Pancreas (tissue), 10 donors: ENCODE measurements at regions not wholly inside any gene's neighbourhood (a gene's known extent, or its start where the extent isn't known, plus 50 kb on each side); places are given as distances from the start of the nearest gene placed in this dataset.

Experiments used
- ATAC-seq, 4 donors: fragments of 200-7000 bp; cut with Tn5 transposase; one replicate each; pipeline versions ENCODE4 v1.8.0 to v1.9.1; 2020; ENCODE audit warnings: mild to moderate bottlenecking in 4 of 4, moderate library complexity in 4 of 4
- DNase-seq, 6 donors: peaks; one replicate each; pipeline ENCODE4 v3.0.0-alpha.2; 2020
- FAIRE-seq: peaks from 2 replicates; lab custom pipeline; 2012; peaks lifted over from hg19 to GRCh38; lab: Jason Lieb, UNC
- H3K27ac ChIP-seq, 4 donors: fragments of 200-600 bp; sonication (generic); 1 replicate in 3 of 4; 2 replicates in 1 of 4; pipeline versions ENCODE4 v1.5.0 to v1.8.0; 2020
- H3K27me3 ChIP-seq, 4 donors: fragments of 200-600 bp; one replicate each; pipeline ENCODE4 v1.8.0; 2021
- H3K36me3 ChIP-seq, 3 donors: fragments of 200-600 bp; sonication (generic) in 1 of 3; one replicate each; pipeline versions ENCODE4 v1.5.0 to v1.8.0; 2020 to 2021
- H3K4me1 ChIP-seq, 3 donors: fragments of 200-600 bp; one replicate each; pipeline ENCODE4 v1.8.0; 2021
- H3K4me3 ChIP-seq, 4 donors: fragments of 200-600 bp; sonication (generic) in 2 of 4; one replicate each; pipeline versions ENCODE4 v1.5.0 to v1.8.0; 2020 to 2021
- H3K9me3 ChIP-seq, 4 donors: fragments of 200-600 bp; one replicate each; pipeline ENCODE4 v1.8.0; 2021
- WGBS, 2 donors: extraction: QIAGEN DNeasy Blood & Tissue Kit; methylation state at CpG; one replicate each; pipeline ENCODE4 v1.1.7; 2013; 5-methylcytosine and 5-hydroxymethylcytosine counted together
- intact Hi-C, 3 donors: fragments of 100-400 bp; cut with DNase I; formaldehyde crosslinking; loops; one replicate each; pipeline versions ENCODE4 v1.11.1 to v1.14.2; 2022
- TF ChIP-seq, protein P1 (sequence below), 4 donors: fragments of 200-600 bp; sonication (generic) in 3 of 4; IDR thresholded peaks; one replicate each; pipeline versions ENCODE4 v1.5.0 to v1.8.0; 2021; ENCODE audit warnings: antibody characterized with exemption in 4 of 4
- donor health status: healthy with polysubstance abuse.
- donor health status: DM: no; HTN: no; CAD: no; lungs with moderate emphysema.
- donor health status: DM: no; HTN: no; CAD: no.
- donor health status: control.
- donor health status: control.
- donor health status: Bipolar disorder and iron deficiency.
- donor health status: DM: yes; HTN: yes; CAD: no.
- donor health status: DM: no; HTN: no; CAD: no.
- donor health status: DM: no; HTN: no; CAD: no.
- donor health status: DM: yes; HTN: yes; CAD: no.

DNA sequence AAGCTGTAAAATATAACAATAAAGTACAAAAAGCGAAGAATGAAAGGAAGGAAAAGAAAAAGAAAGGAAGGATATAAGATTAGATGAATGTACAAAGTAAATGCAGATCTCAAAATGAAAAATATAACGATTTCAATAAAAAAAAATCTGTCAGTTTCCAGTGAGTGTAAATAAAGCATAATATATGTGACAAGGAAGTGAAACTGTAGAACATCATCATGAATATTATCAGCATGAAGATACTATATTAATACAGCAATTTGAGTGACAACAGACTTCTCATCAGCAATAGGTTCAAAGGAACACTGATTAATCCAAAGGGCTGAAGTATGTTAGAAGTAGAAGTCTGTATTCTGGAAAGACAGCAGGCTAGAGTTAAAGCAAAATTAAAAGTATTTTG is 659.5 kb upstream of the MBL2 start:
- DNase-seq: no peak
- Histone ChIP-seq H3K9me3 (no peaks in the 10 kb centered on the region), H3K4me1 (no peaks in the 10 kb centered on the region), H3K36me3 (no peaks in the 10 kb centered on the region), H3K27me3 (no peaks in the 10 kb centered on the region), H3K4me3 (no peak overlapping the region), H3K27ac (no peak overlapping the region)
- WGBS, 2 donors: 71 to 73% methylated on average over 2 of the region's 2 CpGs
- no peak for FAIRE-seq
- intact Hi-C loops: no loop called here
- no peak for ATAC-seq
- TF ChIP-seq, protein P1, sequence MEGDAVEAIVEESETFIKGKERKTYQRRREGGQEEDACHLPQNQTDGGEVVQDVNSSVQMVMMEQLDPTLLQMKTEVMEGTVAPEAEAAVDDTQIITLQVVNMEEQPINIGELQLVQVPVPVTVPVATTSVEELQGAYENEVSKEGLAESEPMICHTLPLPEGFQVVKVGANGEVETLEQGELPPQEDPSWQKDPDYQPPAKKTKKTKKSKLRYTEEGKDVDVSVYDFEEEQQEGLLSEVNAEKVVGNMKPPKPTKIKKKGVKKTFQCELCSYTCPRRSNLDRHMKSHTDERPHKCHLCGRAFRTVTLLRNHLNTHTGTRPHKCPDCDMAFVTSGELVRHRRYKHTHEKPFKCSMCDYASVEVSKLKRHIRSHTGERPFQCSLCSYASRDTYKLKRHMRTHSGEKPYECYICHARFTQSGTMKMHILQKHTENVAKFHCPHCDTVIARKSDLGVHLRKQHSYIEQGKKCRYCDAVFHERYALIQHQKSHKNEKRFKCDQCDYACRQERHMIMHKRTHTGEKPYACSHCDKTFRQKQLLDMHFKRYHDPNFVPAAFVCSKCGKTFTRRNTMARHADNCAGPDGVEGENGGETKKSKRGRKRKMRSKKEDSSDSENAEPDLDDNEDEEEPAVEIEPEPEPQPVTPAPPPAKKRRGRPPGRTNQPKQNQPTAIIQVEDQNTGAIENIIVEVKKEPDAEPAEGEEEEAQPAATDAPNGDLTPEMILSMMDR (IDR thresholded peaks at IDR 0.05): no peak

DNA sequence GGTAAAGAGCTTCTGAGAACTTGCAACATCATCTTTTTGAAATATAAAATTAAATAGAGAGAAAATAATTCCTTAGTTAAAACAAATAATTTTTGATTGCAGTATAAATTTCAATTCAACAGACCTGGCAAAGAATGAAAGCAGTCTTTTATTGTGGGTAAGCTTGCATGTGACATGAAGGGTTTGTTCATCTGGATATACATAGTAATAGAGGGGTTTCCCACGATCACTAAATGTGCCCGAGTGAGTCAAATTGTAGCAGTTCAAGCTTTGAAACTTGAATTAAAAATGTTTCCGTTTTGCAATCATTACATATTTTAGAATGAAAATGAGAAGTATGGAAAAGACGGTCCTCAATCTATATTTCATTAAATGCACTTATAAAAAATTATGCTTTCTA is 658.4 kb upstream of the MBL2 start:
- Histone ChIP-seq H3K4me1 (no peaks in the 10 kb centered on the region), H3K9me3 (no peaks in the 10 kb centered on the region), H3K27me3 (no peaks in the 10 kb centered on the region), H3K27ac (no peak overlapping the region), H3K4me3 (no peak overlapping the region), H3K36me3 (no peaks in the 10 kb centered on the region)
- TF ChIP-seq, protein P1 (IDR thresholded peaks at IDR 0.05): no peak
- no peak for FAIRE-seq
- no peak for ATAC-seq
- DNase-seq: no peak
- WGBS, 2 donors: 59 to 78% methylated on average over 4 of the region's 4 CpGs
- intact Hi-C loops: no loop called here

DNA sequence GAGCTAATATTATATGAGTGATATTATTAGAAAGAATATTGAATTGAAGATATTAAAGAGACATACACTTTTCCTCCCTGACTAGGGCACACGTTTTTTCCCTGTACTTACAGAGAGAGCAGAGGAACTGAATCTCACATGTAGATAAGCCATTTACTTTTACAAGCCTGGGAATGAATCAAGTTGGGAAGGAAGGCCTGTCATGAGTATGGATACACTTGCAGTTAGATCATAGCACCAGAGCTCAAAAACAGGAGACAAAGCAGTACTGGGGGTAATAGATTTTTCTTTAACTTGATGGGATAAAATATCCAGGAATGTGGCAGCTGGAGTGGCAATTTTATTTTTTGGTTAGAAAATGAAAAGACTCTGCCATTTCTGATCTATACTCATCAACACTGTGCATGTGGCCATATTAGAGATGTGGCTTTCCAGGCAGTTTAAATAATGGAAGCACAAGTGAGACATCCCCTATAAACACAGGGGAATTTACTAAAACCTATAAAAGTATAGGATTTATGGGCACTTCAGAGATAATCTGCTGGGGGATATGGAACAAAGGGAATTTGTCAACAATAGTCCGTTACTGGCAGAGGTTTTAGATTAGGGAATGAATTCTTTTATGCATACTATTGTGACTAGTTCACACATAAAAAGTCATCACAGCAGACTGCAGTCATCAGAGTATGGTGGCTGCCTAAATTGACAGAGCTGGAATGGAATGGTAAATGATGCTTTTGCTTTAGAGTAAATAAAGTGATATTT is 657.7 kb upstream of the MBL2 start:
- Histone ChIP-seq H3K9me3 (no peaks in the 10 kb centered on the region), H3K36me3 (no peaks in the 10 kb centered on the region), H3K27me3 (no peaks in the 10 kb centered on the region), H3K4me3 (no peak overlapping the region), H3K4me1 (no peaks in the 10 kb centered on the region), H3K27ac (no peak overlapping the region)
- no peak for FAIRE-seq
- TF ChIP-seq, protein P1 (IDR thresholded peaks at IDR 0.05): no peak
- DNase-seq: no peak
- no peak for ATAC-seq
- intact Hi-C loops: no loop called here
- WGBS, 2 donors: 18 to 29% methylated on average over 2 of the region's 2 CpGs

DNA sequence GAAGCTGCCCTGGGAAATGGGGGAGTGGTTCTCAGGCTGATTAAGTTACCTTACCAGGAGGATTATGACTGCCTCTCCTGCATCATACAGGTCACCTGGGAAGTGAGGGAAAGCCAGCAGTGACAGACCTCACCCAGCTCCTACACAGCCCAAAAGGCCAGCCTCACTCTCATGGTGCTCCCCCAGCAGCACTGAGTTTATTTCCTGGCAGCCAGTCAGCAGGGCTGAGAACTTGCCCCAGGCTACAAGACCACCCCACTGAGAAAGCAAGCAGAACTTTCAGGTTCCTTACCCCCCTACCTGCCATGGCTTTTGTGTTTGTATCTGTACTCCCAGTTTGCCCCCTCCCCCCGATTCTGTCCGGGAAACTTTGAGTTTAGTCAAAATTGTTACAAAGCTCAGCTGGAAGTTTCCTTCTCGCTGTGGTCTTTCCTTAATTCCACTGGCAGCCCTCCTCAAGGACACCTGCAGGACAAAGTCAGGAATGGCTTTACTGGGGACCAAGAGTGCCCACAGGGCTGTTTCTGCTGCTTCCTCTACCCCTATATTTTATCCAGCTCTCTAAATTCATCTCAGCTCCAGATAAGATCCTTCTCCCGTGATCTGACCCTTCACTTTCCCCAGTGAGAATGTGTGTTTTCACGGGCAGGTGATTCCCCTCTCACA is 649.8 kb upstream of the MBL2 start:
- no peak overlapping the region for H3K4me3 ChIP-seq
- no peak for FAIRE-seq
- H3K27me3 ChIP-seq: no peaks in the 10 kb centered on the region
- 51 to 55% methylated on average over 5 of the region's 5 CpGs for WGBS, 2 donors
- TF ChIP-seq, protein P1 (IDR thresholded peaks at IDR 0.05): no peak
- ATAC-seq: no peak
- intact Hi-C loops: no loop called here
- DNase-seq: no peak
- no peak overlapping the region for H3K27ac ChIP-seq
- no peaks in the 10 kb centered on the region for H3K4me1 ChIP-seq
- H3K9me3 ChIP-seq: no peaks in the 10 kb centered on the region
- no peaks in the 10 kb centered on the region for H3K36me3 ChIP-seq

DNA sequence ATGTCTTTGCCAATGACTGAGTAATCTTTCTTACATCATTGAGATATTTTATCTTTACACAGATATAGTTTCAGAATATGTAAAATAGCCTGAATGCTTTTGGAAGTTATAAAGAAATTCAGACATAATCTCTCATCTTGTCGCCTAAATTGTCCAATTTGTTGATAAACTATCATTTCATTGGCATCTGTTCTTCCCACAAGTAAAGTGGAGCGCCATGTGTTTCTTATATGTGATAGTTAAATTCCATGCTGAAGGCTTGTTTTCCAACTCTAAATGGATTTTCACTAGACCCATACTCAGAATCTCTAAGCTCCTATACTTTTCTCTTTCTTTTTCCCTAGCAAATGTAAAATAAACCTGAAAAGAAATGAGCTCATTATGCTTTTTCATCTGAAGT is 640.1 kb upstream of the MBL2 start:
- 82 to 86% methylated on average over 2 of the region's 2 CpGs for WGBS, 2 donors
- intact Hi-C loops: no loop called here

More for the DNA sequence above, 640.1 kb upstream of the MBL2 start:
- no peak overlapping the region for H3K4me3 ChIP-seq
- TF ChIP-seq, protein P1 (IDR thresholded peaks at IDR 0.05): no peak
- H3K9me3 ChIP-seq: no peaks in the 10 kb centered on the region
- FAIRE-seq: no peak
- H3K27ac ChIP-seq: no peak overlapping the region
- H3K27me3 ChIP-seq: no peaks in the 10 kb centered on the region
- no peaks in the 10 kb centered on the region for H3K4me1 ChIP-seq
- no peak for DNase-seq
- no peaks in the 10 kb centered on the region for H3K36me3 ChIP-seq
- no peak for ATAC-seq
